ENCODE measurements at regions not wholly inside any gene's neighbourhood (a gene's known extent, or its start where the extent isn't known, plus 50 kb on each side); places are given as distances from the start of the nearest gene placed in this dataset.

GRCh38 chr12:11564984-11565651 is 84.4 kb upstream of the ETV6 start:
- DNase-seq (ENCODE audit: low spot score in 2 of 2) (no peak), FAIRE-seq (no peak)

GRCh38 chr12:11565752-11566151 is 83.7 kb upstream of the ETV6 start:
- no peak for FAIRE-seq
- DNase-seq (ENCODE audit: low spot score in 2 of 2) = no peak

- FAIRE-seq (no peak), DNase-seq (ENCODE audit: low spot score in 2 of 2) (no peak)
Measured at GRCh38 chr12:11568155-11568761, 81.2 kb upstream of the ETV6 start.

GRCh38 chr12:11568762-11569478 is 80.6 kb upstream of the ETV6 start:
- no peak for FAIRE-seq
- no peak for DNase-seq (ENCODE audit: low spot score in 2 of 2)

GRCh38 chr12:11569716-11570115 is 79.8 kb upstream of the ETV6 start:
- FAIRE-seq = no peak
- no peak for DNase-seq (ENCODE audit: low spot score in 2 of 2)

- no peak for FAIRE-seq
- DNase-seq (ENCODE audit: low spot score in 2 of 2) = no peak
Measured at GRCh38 chr12:11573880-11574279, 75.6 kb upstream of the ETV6 start.

GRCh38 chr12:11576104-11576503 is 73.4 kb upstream of the ETV6 start:
- FAIRE-seq (no peak), DNase-seq (ENCODE audit: low spot score in 2 of 2) (no peak)

GRCh38 chr12:11577658-11578260 is 71.7 kb upstream of the ETV6 start:
- FAIRE-seq (no peak), DNase-seq (ENCODE audit: low spot score in 2 of 2) (no peak)

- FAIRE-seq (no peak), DNase-seq (ENCODE audit: low spot score in 2 of 2) (no peak)
Measured at GRCh38 chr12:11578461-11578993, 70.9 kb upstream of the ETV6 start.

- FAIRE-seq (no peak), DNase-seq (ENCODE audit: low spot score in 2 of 2) (no peak)
Measured at GRCh38 chr12:11580125-11580751, 69.2 kb upstream of the ETV6 start.

GRCh38 chr12:11581179-11581755 is 68.2 kb upstream of the ETV6 start:
- peak; percentile 41 to 52 for DNase-seq (ENCODE audit: low spot score in 2 of 2)
- FAIRE-seq = peak; percentile 96

GRCh38 chr12:11584221-11584855 is 65.1 kb upstream of the ETV6 start:
- no peak for DNase-seq (ENCODE audit: low spot score in 2 of 2)
- FAIRE-seq = no peak

GRCh38 chr12:11592484-11592883 is 57.0 kb upstream of the ETV6 start:
- FAIRE-seq = no peak
- no peak for DNase-seq (ENCODE audit: low spot score in 2 of 2)

- FAIRE-seq = no peak
- no peak for DNase-seq (ENCODE audit: low spot score in 2 of 2)
Measured at GRCh38 chr12:11593013-11593412, 56.5 kb upstream of the ETV6 start.

GRCh38 chr12:11595080-11595479 is 54.4 kb upstream of the ETV6 start:
- DNase-seq (ENCODE audit: low spot score in 2 of 2) (no peak), FAIRE-seq (no peak)

- DNase-seq (ENCODE audit: low spot score in 2 of 2) = no peak
- FAIRE-seq = no peak
Measured at GRCh38 chr12:11596141-11596540, 53.3 kb upstream of the ETV6 start.

GRCh38 chr12:11598900-11599299 is 50.6 kb upstream of the ETV6 start:
- FAIRE-seq (no peak), DNase-seq (ENCODE audit: low spot score in 2 of 2) (no peak)
